ENCODE measurements at regions not wholly inside any gene's neighbourhood (a gene's known extent, or its start where the extent isn't known, plus 50 kb on each side); places are given as distances from the start of the nearest gene placed in this dataset.

DNA sequence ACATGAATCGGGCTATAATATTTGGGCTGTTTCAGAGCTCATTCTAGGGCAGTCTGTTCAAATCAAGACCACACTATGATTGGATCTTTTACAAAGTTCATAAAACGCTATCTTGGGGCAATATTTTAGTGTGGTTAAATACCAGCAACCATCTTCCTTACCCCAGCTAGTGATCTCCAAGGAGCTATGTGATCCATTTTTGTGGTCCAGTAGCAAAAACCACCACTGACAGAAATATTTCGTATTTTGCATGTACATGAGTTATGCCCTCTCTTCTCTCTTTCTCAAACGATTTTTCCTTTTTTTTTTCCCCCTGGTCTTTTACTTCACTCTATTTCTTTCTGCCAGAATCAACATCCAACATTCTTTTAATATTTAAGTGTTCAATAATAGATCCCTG, 280.6 kb upstream of the KITLG start:
- TF ChIP-seq POLR2AphosphoS5 (IDR thresholded peaks at IDR 0.05) = no peak
- TF ChIP-seq, protein P1, sequence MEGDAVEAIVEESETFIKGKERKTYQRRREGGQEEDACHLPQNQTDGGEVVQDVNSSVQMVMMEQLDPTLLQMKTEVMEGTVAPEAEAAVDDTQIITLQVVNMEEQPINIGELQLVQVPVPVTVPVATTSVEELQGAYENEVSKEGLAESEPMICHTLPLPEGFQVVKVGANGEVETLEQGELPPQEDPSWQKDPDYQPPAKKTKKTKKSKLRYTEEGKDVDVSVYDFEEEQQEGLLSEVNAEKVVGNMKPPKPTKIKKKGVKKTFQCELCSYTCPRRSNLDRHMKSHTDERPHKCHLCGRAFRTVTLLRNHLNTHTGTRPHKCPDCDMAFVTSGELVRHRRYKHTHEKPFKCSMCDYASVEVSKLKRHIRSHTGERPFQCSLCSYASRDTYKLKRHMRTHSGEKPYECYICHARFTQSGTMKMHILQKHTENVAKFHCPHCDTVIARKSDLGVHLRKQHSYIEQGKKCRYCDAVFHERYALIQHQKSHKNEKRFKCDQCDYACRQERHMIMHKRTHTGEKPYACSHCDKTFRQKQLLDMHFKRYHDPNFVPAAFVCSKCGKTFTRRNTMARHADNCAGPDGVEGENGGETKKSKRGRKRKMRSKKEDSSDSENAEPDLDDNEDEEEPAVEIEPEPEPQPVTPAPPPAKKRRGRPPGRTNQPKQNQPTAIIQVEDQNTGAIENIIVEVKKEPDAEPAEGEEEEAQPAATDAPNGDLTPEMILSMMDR (IDR thresholded peaks at IDR 0.05) = no peak

Data from gastroesophageal sphincter (tissue), 3 donors.